ENCODE measurements at regions not wholly inside any gene's neighbourhood (a gene's known extent, or its start where the extent isn't known, plus 50 kb on each side); places are given as distances from the start of the nearest gene placed in this dataset.
A peak's percentile ranks its signal among the peaks of the same experiment; 100 is the strongest.

DNA sequence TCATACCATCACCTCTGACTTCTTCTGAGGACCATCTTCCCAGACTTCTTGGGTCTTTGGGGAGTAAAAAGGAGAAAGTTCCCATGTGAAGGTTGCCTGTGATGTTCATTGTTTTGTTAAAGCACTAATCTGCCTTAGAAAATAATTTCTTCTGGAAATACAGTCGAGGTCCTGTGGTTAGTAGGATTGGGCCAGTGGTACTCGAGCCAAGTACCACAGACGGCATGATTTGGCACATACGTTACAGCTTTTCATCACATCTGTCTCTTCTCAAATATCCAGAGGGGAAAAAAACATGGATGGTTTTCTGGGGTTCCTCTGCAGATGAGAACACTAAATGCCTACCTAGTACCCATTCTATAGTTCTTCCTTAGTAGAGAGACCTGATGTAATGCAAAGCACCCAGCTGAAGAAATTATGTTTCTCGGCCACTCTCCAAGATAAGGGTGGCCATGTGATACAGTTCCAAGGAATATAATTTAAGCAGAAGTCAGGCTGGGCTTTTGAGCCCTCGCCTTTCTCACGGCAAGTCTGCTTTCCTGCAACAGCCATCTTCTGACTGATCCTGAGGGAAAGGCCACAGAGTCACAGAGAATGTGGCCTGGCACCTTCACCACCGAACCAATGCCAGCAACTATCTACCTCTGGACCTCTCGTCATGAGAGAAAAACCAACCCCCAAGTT lies 161.0 kb downstream of the RNF152 start:
- TF ChIP-seq CTCF (IDR thresholded peaks at IDR 0.05) (no peak), POLR2A (IDR thresholded peaks at IDR 0.05) (no peak), POLR2AphosphoS5 (IDR thresholded peaks at IDR 0.05; ENCODE audit: insufficient read depth in 1 of 2, low read depth in 1 of 2) (no peak)
- no peak overlapping the region for H3K4me3 ChIP-seq
- no peaks in the 10 kb centered on the region for H3K36me3 ChIP-seq
- H3K27ac ChIP-seq: peak overlapping the region; percentile 72
- no peaks in the 10 kb centered on the region for H3K9me3 ChIP-seq
- peaks cover 27% of the 10 kb centered on the region for H3K4me1 ChIP-seq
- no peaks in the 10 kb centered on the region for H3K27me3 ChIP-seq
- intact Hi-C loops (cut with DNase I): loop anchor here (5.0 kb wide), 1 partner anchor 160 kb away; the partner anchor contains the start of gene RNF152
- no peak for DNase-seq (ENCODE audit: extremely low spot score in 2 of 2)

DNA sequence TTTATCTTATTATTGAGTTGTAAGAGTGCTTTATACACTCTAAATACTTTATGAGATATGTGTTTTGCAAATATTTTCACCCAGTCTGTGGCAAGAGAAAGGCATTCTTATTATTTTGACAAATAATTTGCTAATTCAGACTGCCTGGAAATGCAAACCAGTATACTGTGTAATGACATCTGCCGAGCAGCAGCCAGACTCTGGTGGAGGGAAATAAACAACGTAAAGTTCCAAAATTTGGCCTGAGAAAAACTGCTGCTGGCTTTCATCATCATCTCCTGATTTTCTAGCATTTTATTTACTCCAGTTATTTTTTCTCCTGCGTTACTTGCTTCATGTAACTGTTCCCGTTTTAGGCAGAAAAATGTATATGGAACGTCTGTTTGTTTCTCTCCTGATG lies 161.6 kb downstream of the RNF152 start:
- intact Hi-C loops (cut with DNase I): loop anchor here (5.0 kb wide), 1 partner anchor 161 kb away; the partner anchor contains the start of gene RNF152
- no peak for DNase-seq (ENCODE audit: extremely low spot score in 2 of 2)
- no peak for TF ChIP-seq POLR2A (IDR thresholded peaks at IDR 0.05)
- no peak for TF ChIP-seq CTCF (IDR thresholded peaks at IDR 0.05)
- TF ChIP-seq POLR2AphosphoS5 (IDR thresholded peaks at IDR 0.05; ENCODE audit: insufficient read depth in 1 of 2, low read depth in 1 of 2): no peak
- H3K27me3 ChIP-seq: no peaks in the 10 kb centered on the region
- peaks cover 27% of the 10 kb centered on the region for H3K4me1 ChIP-seq
- H3K4me3 ChIP-seq: no peak overlapping the region
- no peaks in the 10 kb centered on the region for H3K36me3 ChIP-seq
- no peaks in the 10 kb centered on the region for H3K9me3 ChIP-seq
- H3K27ac ChIP-seq: peak overlapping the region; percentile 72

DNA sequence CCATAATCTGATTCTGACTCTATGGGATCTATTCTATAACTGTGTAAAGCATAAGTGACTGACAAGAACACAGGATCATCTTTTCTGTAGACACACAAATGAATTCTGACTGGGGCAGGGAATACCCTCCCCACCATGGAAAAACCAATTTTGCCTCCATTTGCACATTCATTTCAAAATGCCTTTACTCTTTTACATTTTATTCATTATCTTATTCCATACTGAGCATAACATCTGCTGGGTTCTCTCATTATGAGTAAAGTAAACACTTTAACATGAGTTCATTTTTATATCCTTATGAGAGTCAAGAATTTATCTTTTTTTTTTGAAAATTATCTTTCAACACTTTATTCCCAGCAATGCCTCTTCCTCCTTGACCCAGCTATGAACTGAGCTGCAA lies 163.5 kb downstream of the RNF152 start:
- intact Hi-C loops (cut with DNase I): no loop called here
- Histone ChIP-seq H3K9me3 (no peaks in the 10 kb centered on the region), H3K4me1 (peaks cover 23% of the 10 kb centered on the region), H3K36me3 (no peaks in the 10 kb centered on the region), H3K27ac (no peak overlapping the region), H3K27me3 (no peaks in the 10 kb centered on the region), H3K4me3 (no peak overlapping the region)
- TF ChIP-seq POLR2A (IDR thresholded peaks at IDR 0.05): no peak
- TF ChIP-seq POLR2AphosphoS5 (IDR thresholded peaks at IDR 0.05; ENCODE audit: insufficient read depth in 1 of 2, low read depth in 1 of 2): no peak
- TF ChIP-seq CTCF (IDR thresholded peaks at IDR 0.05): no peak
- DNase-seq (ENCODE audit: extremely low spot score in 2 of 2): no peak

DNA sequence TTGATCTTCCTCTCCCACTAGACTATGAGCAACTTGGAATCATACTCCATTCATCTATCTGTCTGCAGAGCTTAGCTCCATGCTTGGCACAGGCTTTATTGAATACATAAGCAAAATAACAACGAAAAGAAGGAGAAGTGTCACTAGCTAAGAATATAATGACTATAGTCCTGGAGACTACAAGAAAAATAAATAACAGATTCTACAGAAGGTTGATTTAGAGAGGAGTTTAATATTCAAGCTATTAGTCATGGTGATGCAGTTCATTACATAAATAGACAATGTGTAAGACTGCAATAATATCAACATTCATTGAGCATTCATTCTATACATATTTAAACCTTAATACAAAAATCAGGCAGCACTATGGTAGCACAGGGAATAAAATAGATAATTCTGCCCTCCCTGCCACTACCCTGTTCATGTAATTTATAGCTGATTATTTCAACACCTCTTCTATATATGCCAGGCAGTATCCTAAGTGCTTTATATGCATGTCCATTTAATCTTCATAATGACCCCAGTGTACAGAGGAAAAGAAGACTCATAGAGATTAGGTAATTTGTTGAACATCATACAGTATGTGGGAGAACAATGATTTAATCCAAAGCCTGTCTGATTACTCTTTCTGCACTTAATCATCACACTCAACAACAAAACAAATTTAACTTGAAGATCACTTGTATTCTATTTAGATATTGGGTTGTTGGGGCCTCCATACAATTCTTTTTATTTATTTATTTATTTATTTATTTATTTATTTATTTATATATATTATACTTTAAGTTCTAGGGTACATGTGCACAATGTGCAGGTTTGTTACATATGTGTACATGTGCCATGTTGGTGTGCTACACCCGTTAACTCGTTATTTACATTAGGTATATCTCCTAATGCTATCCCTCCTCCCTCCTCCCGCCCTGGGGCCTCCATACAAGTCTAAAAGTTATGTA lies 165.3 kb downstream of the RNF152 start:
- Histone ChIP-seq H3K27me3 (no peaks in the 10 kb centered on the region), H3K27ac (no peak overlapping the region), H3K4me1 (peaks cover 10% of the 10 kb centered on the region), H3K36me3 (no peaks in the 10 kb centered on the region), H3K9me3 (no peaks in the 10 kb centered on the region), H3K4me3 (no peak overlapping the region)
- intact Hi-C loops (cut with DNase I): no loop called here
- TF ChIP-seq CTCF (IDR thresholded peaks at IDR 0.05) (no peak), POLR2A (IDR thresholded peaks at IDR 0.05) (no peak), POLR2AphosphoS5 (IDR thresholded peaks at IDR 0.05; ENCODE audit: insufficient read depth in 1 of 2, low read depth in 1 of 2) (no peak)
- no peak for DNase-seq (ENCODE audit: extremely low spot score in 2 of 2)

Data from vagina (tissue), 2 donors.